ENCODE measurements at regions not wholly inside any gene's neighbourhood (a gene's known extent, or its start where the extent isn't known, plus 50 kb on each side); places are given as distances from the start of the nearest gene placed in this dataset.
"Not testable (repeated sequence)": the region's sequence is repeated elsewhere in the genome, so short reads cannot be mapped to it uniquely, and the experiment has no call there.

DNA sequence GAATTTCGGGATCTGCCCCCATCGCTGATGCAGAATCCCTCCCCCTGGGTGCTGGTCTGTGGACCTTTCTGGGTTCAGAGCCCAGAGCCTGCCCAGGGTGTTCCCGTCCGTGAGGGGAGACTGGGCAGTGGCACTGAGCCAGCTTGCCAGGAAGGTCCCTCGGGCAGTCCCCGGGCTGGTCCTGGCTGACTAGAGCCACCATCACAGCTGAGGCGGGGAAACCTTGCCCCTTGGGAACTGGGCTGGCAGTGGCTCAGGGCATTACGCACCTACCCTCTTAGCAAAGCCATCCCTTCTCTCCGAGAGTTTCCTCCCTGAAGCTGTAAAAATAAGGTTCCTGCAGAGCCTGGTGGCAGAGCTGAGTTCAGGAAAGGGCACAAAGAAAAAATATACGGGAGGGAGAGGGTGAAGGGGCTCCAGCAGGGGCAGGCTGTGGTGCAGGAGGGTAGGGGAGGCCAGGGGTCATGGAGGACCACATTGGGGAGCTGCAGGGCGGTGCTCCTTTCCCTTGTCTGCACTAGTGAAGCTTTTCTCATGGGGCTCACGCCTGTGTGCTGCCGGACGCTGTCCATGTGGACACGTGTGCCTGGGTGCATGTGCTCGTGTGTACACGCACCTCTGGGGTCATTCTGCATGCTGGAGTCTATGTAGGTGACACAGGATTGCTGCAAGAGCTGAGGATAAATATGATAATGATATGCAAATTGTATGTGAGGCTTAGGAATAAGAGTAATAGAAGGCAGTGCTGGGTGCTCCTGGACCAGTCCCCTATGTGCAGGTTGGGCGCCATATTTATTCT, 118.9 kb downstream of the LHX2 start:
- no peak for DNase-seq
- no peaks in the 10 kb centered on the region for H3K9me3 ChIP-seq
- H3K4me3 ChIP-seq, result no peak overlapping the region
- intact Hi-C loops (cut with DNase I; ENCODE audit: low total_unique reads), result no loop called here
- 71 to 83% methylated on average over 12 to 18 of the region's 18 CpGs for WGBS, 2 donors
- TF ChIP-seq, protein P1, sequence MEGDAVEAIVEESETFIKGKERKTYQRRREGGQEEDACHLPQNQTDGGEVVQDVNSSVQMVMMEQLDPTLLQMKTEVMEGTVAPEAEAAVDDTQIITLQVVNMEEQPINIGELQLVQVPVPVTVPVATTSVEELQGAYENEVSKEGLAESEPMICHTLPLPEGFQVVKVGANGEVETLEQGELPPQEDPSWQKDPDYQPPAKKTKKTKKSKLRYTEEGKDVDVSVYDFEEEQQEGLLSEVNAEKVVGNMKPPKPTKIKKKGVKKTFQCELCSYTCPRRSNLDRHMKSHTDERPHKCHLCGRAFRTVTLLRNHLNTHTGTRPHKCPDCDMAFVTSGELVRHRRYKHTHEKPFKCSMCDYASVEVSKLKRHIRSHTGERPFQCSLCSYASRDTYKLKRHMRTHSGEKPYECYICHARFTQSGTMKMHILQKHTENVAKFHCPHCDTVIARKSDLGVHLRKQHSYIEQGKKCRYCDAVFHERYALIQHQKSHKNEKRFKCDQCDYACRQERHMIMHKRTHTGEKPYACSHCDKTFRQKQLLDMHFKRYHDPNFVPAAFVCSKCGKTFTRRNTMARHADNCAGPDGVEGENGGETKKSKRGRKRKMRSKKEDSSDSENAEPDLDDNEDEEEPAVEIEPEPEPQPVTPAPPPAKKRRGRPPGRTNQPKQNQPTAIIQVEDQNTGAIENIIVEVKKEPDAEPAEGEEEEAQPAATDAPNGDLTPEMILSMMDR (IDR thresholded peaks at IDR 0.05), result no peak
- no peak for TF ChIP-seq POLR2A (IDR thresholded peaks at IDR 0.05)
- H3K4me1 ChIP-seq, result no peaks in the 10 kb centered on the region
- H3K27ac ChIP-seq, result no peak overlapping the region
- no peaks in the 10 kb centered on the region for H3K36me3 ChIP-seq (ENCODE audit: low read depth, missing control alignments)
- no peaks in the 10 kb centered on the region for H3K27me3 ChIP-seq

DNA sequence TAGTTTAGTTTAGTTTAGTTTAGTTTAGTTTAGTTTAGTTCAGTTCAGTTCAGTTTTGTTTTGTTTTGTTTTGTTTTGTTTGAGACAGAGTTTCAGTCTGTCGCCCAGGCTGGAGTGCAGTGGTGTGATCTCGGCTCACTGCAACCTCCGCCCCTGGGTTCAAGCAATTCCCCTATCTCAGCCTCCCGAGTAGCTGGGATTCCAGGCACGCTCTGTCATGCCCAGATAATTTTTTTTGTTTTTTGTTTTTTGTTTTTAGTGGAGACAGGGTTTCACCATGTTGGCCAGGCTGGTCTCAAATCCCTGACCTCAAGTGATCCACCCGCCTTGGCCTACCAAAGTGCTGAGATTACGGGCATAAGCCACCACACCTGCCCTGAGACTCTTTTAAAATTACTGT, 120.0 kb downstream of the LHX2 start:
- H3K4me1 ChIP-seq; H3K27ac ChIP-seq; intact Hi-C loops (cut with DNase I; ENCODE audit: low total_unique reads); DNase-seq; H3K4me3 ChIP-seq; H3K9me3 ChIP-seq; H3K27me3 ChIP-seq; H3K36me3 ChIP-seq (ENCODE audit: low read depth, missing control alignments): not testable (repeated sequence)
- WGBS, 2 donors, result 78 to 79% methylated on average over 6 to 7 of the region's 7 CpGs

DNA sequence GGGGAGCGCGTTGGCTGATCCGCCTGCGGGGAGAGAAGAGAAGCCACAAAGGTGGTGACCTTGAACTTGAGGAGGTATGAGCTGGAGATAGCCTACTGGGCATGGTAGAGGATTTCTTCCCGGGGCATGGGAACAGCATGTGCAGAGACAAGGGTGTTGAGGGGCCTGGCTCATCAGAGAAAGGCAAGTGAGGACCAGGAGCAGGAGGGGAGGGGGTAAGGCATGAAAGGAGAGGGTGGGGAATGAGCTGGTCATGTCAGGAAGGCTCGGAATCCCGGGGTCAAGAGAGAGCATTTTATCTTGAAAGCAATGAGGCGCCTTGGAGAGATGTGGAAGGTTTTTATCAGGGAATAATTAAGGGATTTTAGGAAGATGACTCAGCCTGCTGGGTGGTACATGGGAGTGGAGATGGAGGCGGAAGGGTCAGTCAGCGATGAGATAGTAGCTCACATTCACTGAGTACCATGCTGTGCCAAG, 121.1 kb downstream of the LHX2 start:
- Histone ChIP-seq H3K4me1 (no peaks in the 10 kb centered on the region), H3K27ac (no peak overlapping the region), H3K27me3 (no peaks in the 10 kb centered on the region), H3K4me3 (no peak overlapping the region), H3K9me3 (no peaks in the 10 kb centered on the region), H3K36me3 (ENCODE audit: low read depth, missing control alignments) (no peaks in the 10 kb centered on the region)
- intact Hi-C loops (cut with DNase I; ENCODE audit: low total_unique reads), result no loop called here
- DNase-seq, result no peak
- TF ChIP-seq, protein P1 (IDR thresholded peaks at IDR 0.05), result no peak
- 67 to 82% methylated on average over 10 of the region's 10 CpGs for WGBS, 2 donors

DNA sequence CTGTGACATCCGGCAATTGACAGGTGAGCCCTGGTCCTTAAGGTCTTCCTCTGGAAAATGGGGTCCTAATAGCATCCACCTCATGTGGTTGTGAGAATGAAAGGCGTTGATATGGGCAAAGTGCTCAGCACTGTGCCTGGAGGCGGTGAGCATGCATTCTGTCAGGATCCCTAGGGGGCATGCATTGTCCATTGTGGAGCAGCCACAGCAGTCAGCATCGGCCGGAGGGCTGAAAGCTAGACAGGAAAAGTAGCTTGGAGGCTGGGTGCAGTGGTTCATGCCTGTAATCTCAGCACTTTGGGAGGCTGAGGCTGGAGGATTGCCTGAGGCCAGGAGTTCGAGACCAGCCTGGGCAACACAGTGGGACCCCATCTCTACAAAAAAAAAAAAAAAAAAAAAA, 122.2 kb downstream of the LHX2 start:
- Histone ChIP-seq H3K4me1 (no peaks in the 10 kb centered on the region), H3K36me3 (ENCODE audit: low read depth, missing control alignments) (no peaks in the 10 kb centered on the region), H3K4me3 (no peak overlapping the region), H3K27me3 (no peaks in the 10 kb centered on the region), H3K9me3 (no peaks in the 10 kb centered on the region), H3K27ac (no peak overlapping the region)
- DNase-seq, result peak; percentile 56
- intact Hi-C loops (cut with DNase I; ENCODE audit: low total_unique reads), result no loop called here
- 71% methylated on average over 4 to 6 of the region's 6 CpGs for WGBS, 2 donors
- TF ChIP-seq, protein P1 (IDR thresholded peaks at IDR 0.05), result peak in 1 of 3 experiments; percentile 25
- no peak for TF ChIP-seq POLR2A (IDR thresholded peaks at IDR 0.05)

DNA sequence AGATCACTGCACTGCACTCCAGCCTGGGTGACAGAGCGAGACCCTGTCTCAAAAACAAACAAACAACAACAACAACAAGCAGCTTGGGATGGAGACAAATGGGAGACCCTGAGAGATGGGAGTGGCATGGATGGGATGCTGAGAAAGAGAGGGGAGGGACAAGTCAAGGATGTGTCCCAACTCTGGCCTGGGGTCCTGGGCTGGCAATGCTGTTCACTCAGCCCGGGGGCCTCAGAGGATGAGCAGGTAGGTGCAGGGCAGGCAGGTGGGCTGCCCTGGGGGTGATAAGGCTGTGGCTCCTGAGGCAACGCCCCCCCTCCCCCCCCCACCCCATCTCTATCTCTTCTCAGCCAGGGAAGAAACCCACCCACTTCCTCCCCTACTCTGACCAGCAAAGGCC, 123.0 kb downstream of the LHX2 start:
- Histone ChIP-seq H3K36me3 (ENCODE audit: low read depth, missing control alignments) (no peaks in the 10 kb centered on the region), H3K4me1 (no peaks in the 10 kb centered on the region), H3K27me3 (no peaks in the 10 kb centered on the region), H3K4me3 (no peak overlapping the region), H3K9me3 (no peaks in the 10 kb centered on the region), H3K27ac (no peak overlapping the region)
- DNase-seq, result no peak
- TF ChIP-seq, protein P1 (IDR thresholded peaks at IDR 0.05), result no peak
- no peak for TF ChIP-seq POLR2A (IDR thresholded peaks at IDR 0.05)
- WGBS, 2 donors, result 55 to 60% methylated on average over 3 of the region's 3 CpGs
- intact Hi-C loops (cut with DNase I; ENCODE audit: low total_unique reads), result no loop called here
